GM12878 (cell line): ENCODE measurements at regions not wholly inside any gene's neighbourhood (a gene's known extent, or its start where the extent isn't known, plus 50 kb on each side); places are given as distances from the start of the nearest gene placed in this dataset.

Source experiments
- ATAC-seq: fragments of 200-7000 bp; cut with Tn5 transposase; 3 replicates; pipeline ENCODE4 v1.9.1; 2020; ENCODE audit warnings: mild to moderate bottlenecking, moderate library complexity
- BruUV-seq: library from RNA; stranded (reverse); fragments of 400-500 nt; replicated peaks from 2 replicates; lab custom pipeline; 2021; lab: Mats Ljungman, UMichigan
- CTCF ChIA-PET: fragments of 300-600 bp; sonication (Branson Sonifier 250); formaldehyde crosslinking; extraction: SDS; loops from one replicate; lab custom pipeline; 2021; ENCODE audit warnings: inconsistent platforms; lab: Yijun Ruan, JAX
- POLR2A ChIA-PET: fragments of 350-600 bp; formaldehyde crosslinking; extraction: SDS; loops from one replicate; lab custom pipeline; 2021; ENCODE audit warnings: inconsistent platforms; lab: Charles Lee
- RAD21 ChIA-PET: fragments of 300-600 bp; sonication (Branson Sonifier 250); formaldehyde crosslinking; loops from one replicate; lab custom pipeline; 2023; ENCODE audit warnings: antibody characterized with exemption; ENCODE audit not compliant: unreplicated experiment; lab: Charles Lee
- SMC1A ChIA-PET: fragments of 300-600 bp; sonication (Branson Sonifier 250); formaldehyde crosslinking; loops from one replicate; lab custom pipeline; 2023; ENCODE audit not compliant: unreplicated experiment, uncharacterized antibody; lab: Charles Lee
- DNase-seq: peaks from one replicate; pipeline ENCODE4 v3.0.0-alpha.2; 2011; ENCODE audit warnings: low read depth, low spot score
- FAIRE-seq: peaks from 3 replicates; lab custom pipeline; 2011; peaks lifted over from hg19 to GRCh38; lab: Jason Lieb, UNC
- H2AFZ ChIP-seq: 2 replicates; pipeline ENCODE4 v1.6.0; 2011; ENCODE audit warnings: low read depth, low read length, control low read depth; ENCODE audit not compliant: control insufficient read depth
- H3K27ac ChIP-seq: 2 replicates; pipeline ENCODE4 v1.5.1; 2011; ENCODE audit warnings: control low read depth; ENCODE audit not compliant: control insufficient read depth, insufficient read depth
- H3K27me3 ChIP-seq, 2 experiments: replicated peaks in 1 of 2; 2 replicates each; pipeline versions ENCODE4 v1.6.0 to v1.6.1; 2011; ENCODE audit warnings: low read length in 1 of 2; ENCODE audit not compliant: control insufficient read depth in 2 of 2, insufficient read depth in 2 of 2
- H3K36me3 ChIP-seq, 2 experiments: 2 replicates each; pipeline ENCODE4 v1.5.1; 2011; ENCODE audit warnings: low read length in 1 of 2; ENCODE audit not compliant: control insufficient read depth in 2 of 2, insufficient read depth in 2 of 2
- H3K4me1 ChIP-seq: 2 replicates; pipeline ENCODE4 v1.6.1; 2011; ENCODE audit warnings: mild to moderate bottlenecking, low read length, moderate library complexity, mixed read lengths; ENCODE audit not compliant: control insufficient read depth, insufficient read depth
- H3K4me2 ChIP-seq: 2 replicates; pipeline ENCODE4 v1.6.0; 2011; ENCODE audit warnings: control low read depth; ENCODE audit not compliant: control insufficient read depth, insufficient read depth
- H3K4me3 ChIP-seq: fragments of 200-600 bp; sonication (generic); 2 replicates; pipeline ENCODE4 v1.5.1; 2016
- H3K79me2 ChIP-seq: 2 replicates; pipeline ENCODE4 v1.6.0; 2011; ENCODE audit warnings: low read length; ENCODE audit not compliant: control insufficient read depth, insufficient read depth
- H3K9ac ChIP-seq: 2 replicates; pipeline ENCODE4 v1.8.0; 2011; ENCODE audit warnings: low read length, control low read depth, mixed read lengths; ENCODE audit not compliant: control insufficient read depth, insufficient read depth
- H3K9me3 ChIP-seq: replicated peaks from 3 replicates; pipeline ENCODE4 v1.5.1; 2011; ENCODE audit warnings: mild to moderate bottlenecking, low read length; ENCODE audit not compliant: control insufficient read depth, insufficient read depth
- H4K20me1 ChIP-seq: 2 replicates; pipeline ENCODE4 v1.6.0; 2011; ENCODE audit not compliant: control insufficient read depth, insufficient read depth
- ATF7 ChIP-seq: fragments of 450-650 bp; IDR thresholded peaks from 2 replicates; pipeline ENCODE4 v1.6.1; 2016; ENCODE audit warnings: low read depth, mild to moderate bottlenecking
- CBX3 ChIP-seq: fragments of 200-600 bp; sonication (generic); IDR thresholded peaks from 2 replicates; pipeline ENCODE4 v1.6.1; 2016; ENCODE audit warnings: low read depth, borderline replicate concordance
- CREM ChIP-seq: IDR thresholded peaks from 2 replicates; pipeline ENCODE4 v1.6.1; 2014; ENCODE audit warnings: antibody characterized with exemption, low read depth
- FOXM1 ChIP-seq: IDR thresholded peaks from 2 replicates; pipeline ENCODE4 v1.6.1; 2012; ENCODE audit warnings: low read depth, mild to moderate bottlenecking, inconsistent platforms, low read length, moderate library complexity
- IRF4 ChIP-seq: IDR thresholded peaks from 2 replicates; pipeline ENCODE4 v1.6.1; 2011; ENCODE audit warnings: low read depth, low read length
- MXI1 ChIP-seq: fragments of 150-350 bp; IDR thresholded peaks from 2 replicates; pipeline ENCODE4 v1.6.1; 2011; ENCODE audit warnings: low read depth, mild to moderate bottlenecking, inconsistent platforms, low read length, improper control_type of control experiment
- POLR2AphosphoS2 ChIP-seq: IDR thresholded peaks from 2 replicates; pipeline ENCODE4 v1.6.1; 2011; ENCODE audit warnings: low read depth, mild to moderate bottlenecking, low read length, improper control_type of control experiment, moderate library complexity
- RFX5 ChIP-seq: IDR thresholded peaks from 2 replicates; pipeline ENCODE4 v1.6.1; 2011; ENCODE audit warnings: low read depth, low read length, improper control_type of control experiment
- SREBF2 ChIP-seq: IDR thresholded peaks from 2 replicates; pipeline ENCODE4 v1.6.1; 2012; ENCODE audit warnings: mild to moderate bottlenecking, low read length
- STAT1 ChIP-seq: fragments of 450-650 bp; conservative IDR thresholded peaks from 2 replicates; pipeline ENCODE4 v1.6.1; 2014; ENCODE audit warnings: antibody characterized with exemption, mild to moderate bottlenecking
- TCF7 ChIP-seq: IDR thresholded peaks from 2 replicates; pipeline ENCODE4 v1.6.1; 2014; ENCODE audit warnings: antibody characterized with exemption, borderline replicate concordance
- ZNF384 ChIP-seq: IDR thresholded peaks from 2 replicates; pipeline ENCODE4 v1.6.1; 2012; ENCODE audit warnings: low read depth, mild to moderate bottlenecking, low read length, improper control_type of control experiment, borderline replicate concordance
- WGBS: methylation state at CpG from one replicate; pipeline ENCODE4 v1.1.6; 2016; ENCODE audit warnings: low lambda C conversion rate; ENCODE audit not compliant: insufficient replicate concordance, insufficient coverage; ENCODE audit errors: missing lambda C conversion rate; 5-methylcytosine and 5-hydroxymethylcytosine counted together
- in situ Hi-C: fragments of 300-500 bp; cut with MboI; formaldehyde crosslinking; loops from 9 replicates; pipeline ENCODE4 v1.14.3; 2018; ENCODE audit warnings: mixed read lengths
- intact Hi-C: fragments of 100-400 bp; cut with micrococcal nuclease; formaldehyde crosslinking; loops from one replicate; pipeline ENCODE4 v1.14.2; 2022; ENCODE audit not compliant: unreplicated experiment
- TF ChIP-seq, protein P1 (sequence below): IDR thresholded peaks from 2 replicates; pipeline ENCODE4 v1.6.1; 2011; ENCODE audit warnings: low read depth, mild to moderate bottlenecking, low read length, moderate library complexity, borderline replicate concordance; ENCODE audit errors: extremely low read depth

DNA sequence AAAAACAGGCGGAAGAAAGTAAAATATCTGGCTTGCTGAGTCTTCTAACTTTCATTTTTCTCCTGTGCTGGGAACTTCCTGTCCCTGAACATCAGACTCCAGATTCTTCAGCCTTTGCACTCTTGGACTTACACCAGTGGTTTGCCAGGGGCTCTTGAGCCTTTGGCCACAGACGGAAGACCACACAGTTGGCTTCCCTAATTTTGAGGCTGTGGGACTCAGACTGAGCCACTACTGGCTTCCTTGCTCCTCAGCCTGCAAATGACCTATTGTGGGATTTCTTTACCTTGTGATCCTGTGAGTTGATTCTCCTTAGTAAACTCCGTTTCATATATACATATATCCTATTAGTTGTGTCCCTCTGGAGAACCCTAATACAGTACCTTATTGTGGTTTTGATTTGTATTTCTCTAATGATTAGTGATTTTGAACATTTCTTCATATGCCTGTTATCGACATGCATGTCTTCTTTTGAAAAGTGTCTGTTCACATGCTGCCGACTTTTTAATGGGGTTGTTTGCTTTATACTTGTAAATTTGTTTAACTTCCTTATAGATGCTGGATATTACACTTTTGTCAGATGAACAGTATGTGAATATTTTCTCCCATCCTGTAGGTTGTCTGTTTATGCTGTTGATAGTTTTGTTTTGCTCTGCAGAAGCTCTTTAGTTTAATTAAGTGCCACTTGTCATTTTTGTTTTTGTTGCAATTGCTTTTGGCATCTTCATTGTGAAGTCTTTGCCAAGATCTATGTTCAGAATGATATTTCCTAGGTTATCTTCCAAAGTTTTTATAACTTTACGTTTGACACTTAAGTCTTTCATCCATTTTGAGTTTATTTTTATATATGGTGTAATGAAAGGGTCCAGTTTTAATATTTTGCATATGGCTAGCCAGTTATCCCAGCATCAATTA lies 348.8 kb upstream of the SETBP1 start:
- Histone ChIP-seq H3K27ac (no peak overlapping the region), H3K9me3 (no peaks in the 10 kb centered on the region), H3K79me2 (no peaks in the 10 kb centered on the region), H2AFZ (no peak overlapping the region), H4K20me1 (no peaks in the 10 kb centered on the region), H3K36me3 (no peaks in the 10 kb centered on the region), H3K27me3 (no peaks in the 10 kb centered on the region), H3K4me1 (no peaks in the 10 kb centered on the region), H3K9ac (no peak overlapping the region), H3K4me3 (no peak overlapping the region), H3K4me2 (no peak overlapping the region)
- intact Hi-C loops = no loop called here
- in situ Hi-C loops = no loop called here
- CTCF ChIA-PET = no interaction called here
- ATAC-seq (no peak), FAIRE-seq (no peak), DNase-seq (no peak)
- SMC1A ChIA-PET = no interaction called here
- POLR2A ChIA-PET = no interaction called here
- 44% methylated on average over 6 of the region's 6 CpGs for WGBS
- no TSS peak for BruUV-seq
- no peak for TF ChIP-seq STAT1
- TF ChIP-seq POLR2AphosphoS2 = no peak
- TF ChIP-seq TCF7 = no peak
- TF ChIP-seq FOXM1 = no peak
- no peak for TF ChIP-seq RFX5
- TF ChIP-seq CREM = no peak
- TF ChIP-seq IRF4 = no peak
- no peak for TF ChIP-seq MXI1
- TF ChIP-seq ATF7 = no peak
- no peak for TF ChIP-seq CBX3
- no peak for TF ChIP-seq ZNF384
- no peak for TF ChIP-seq SREBF2
- TF ChIP-seq, protein P1, sequence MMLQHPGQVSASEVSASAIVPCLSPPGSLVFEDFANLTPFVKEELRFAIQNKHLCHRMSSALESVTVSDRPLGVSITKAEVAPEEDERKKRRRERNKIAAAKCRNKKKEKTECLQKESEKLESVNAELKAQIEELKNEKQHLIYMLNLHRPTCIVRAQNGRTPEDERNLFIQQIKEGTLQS = no peak
- RAD21 ChIA-PET = no interaction called here
